Left colon (tissue), 2 donors: ENCODE measurements at regions not wholly inside any gene's neighbourhood (a gene's known extent, or its start where the extent isn't known, plus 50 kb on each side); places are given as distances from the start of the nearest gene placed in this dataset.
"Not testable (repeated sequence)": the region's sequence is repeated elsewhere in the genome, so short reads cannot be mapped to it uniquely, and the experiment has no call there.

Experiments
- ATAC-seq: fragments of 200-7000 bp; cut with Tn5 transposase; one replicate; pipeline ENCODE4 v1.9.1; 2020; ENCODE audit warnings: mild to moderate bottlenecking, moderate library complexity
- DNase-seq, 2 donors: peaks; one replicate each; pipeline ENCODE4 v3.0.0-alpha.2; 2020
- intact Hi-C, 2 donors: fragments of 100-400 bp; cut with DNase I in 1 of 2; cut with micrococcal nuclease in 1 of 2; formaldehyde crosslinking; loops; one replicate each; pipeline versions ENCODE4 v1.11.2 to v1.14.0; 2022; cut with DNase I, micrococcal nuclease
- donor health status: DM: no; HTN: no; CAD: no.
- donor health status: DM: yes; HTN: yes; CAD: no.

DNA sequence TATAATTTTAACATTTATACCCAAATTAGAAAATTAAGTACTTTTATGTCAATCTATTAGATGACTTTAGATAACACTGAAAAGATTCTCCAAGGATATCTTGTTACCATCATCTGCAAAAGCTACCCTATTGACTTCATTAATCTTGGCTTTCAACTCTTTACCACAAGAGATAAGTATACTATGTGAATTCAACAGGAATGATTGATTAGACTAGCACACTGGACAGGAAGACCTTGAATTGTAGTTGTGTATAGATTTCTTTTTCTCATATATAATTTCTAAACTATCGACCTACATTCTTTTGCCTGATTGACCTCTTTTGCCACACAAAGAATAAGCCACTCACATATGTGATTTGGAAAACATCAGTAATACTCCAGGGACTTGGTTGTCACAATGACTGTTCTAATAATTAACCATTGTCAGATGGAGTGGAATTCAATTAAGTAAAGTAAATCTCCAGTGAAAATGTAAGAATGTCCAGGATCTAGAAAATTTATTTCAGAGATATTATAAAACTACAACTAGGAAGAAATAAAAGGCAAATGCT, 1132.0 kb downstream of the SORCS1 start:
- intact Hi-C loops: no loop called here
- no peak for ATAC-seq
- DNase-seq: no peak

DNA sequence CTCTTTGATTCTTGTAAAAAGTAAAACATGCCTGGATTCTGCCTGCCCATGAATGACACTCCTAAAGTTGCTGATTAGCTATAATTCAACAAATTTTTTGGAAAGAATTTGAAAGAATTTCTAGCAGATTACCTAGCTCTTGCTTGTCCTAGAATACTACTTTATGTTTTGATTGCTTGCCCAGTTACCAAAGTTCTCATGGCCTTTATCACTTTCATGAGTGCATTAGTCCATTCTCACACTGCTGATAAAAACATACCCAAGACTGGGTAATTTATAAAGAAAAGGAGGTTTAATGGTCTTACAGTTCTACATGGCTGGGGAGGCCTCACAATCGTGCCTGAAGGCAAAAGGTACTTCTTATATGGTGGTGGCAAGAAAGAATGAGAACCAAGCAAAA, 1137.3 kb downstream of the SORCS1 start:
- ATAC-seq: no peak
- no peak for DNase-seq
- intact Hi-C loops: no loop called here

DNA sequence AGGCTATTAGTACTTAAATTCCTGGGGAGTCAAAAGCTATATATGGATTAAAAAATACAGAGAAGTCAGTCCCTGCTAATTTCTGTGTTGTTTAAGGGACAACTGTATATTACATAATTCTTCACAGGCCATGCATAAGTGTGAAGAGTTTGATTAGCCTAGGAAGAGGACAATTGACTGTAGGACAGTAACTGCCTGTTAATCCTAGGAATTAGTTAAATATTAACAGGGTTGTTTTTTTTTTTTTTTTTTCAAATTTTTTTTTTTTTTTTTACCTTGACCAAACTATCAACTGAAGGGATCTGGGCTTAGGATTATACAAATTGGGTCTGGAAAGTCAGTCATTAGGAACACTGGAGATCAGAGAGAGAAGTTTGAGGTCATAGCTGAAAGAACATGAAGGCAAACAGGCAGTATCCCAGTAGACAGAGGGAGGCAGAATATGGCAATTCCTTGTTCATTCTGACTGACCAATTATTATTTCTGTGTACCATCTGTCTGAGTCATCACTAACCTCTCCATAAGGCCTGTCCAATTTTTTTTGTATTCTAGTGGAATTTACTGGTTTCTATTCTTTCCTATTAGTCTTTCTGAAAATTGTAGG, 1139.2 kb downstream of the SORCS1 start:
- intact Hi-C loops: no loop called here
- DNase-seq (no peak), ATAC-seq (no peak)

DNA sequence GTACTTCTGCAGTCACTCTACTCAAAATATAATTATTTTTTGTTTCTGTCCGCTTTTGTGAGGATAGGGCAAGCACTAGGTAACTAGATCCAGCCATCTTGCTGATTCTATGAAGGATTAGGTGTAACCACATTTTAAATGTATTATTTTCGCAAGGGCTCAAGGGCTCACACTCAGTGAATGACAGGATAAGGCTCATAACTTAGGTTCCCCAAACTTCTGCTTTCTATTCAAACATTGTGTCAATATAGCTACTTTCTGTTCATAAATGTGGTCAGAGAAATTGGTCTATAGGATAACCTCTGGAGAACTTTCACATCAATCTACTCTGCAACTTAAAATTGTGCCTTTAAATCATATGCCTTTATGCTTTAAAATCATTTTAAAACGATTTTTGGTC, 1141.2 kb downstream of the SORCS1 start:
- intact Hi-C loops: no loop called here
- DNase-seq (no peak), ATAC-seq (no peak)

DNA sequence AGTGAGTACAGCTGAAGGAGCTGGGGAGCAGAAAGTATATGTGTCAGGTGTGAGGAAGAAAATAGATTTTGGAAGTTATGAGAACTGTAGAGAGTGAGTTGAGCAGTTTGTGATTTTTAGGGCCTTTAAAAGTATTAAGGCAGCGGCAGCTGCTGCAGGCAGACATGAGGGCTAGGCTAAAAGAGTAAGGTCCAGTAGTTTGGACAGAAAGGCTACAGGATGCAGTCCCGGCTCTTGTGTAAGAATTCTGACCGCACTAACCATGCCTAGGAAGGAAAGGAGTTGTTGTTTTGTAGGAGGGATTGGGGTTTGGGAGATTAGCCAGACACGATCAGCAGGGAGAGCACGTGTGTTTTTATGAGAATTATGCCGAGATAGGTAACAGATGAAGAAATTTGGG, 1144.9 kb downstream of the SORCS1 start:
- ATAC-seq, DNase-seq, intact Hi-C loops: not testable (repeated sequence)

DNA sequence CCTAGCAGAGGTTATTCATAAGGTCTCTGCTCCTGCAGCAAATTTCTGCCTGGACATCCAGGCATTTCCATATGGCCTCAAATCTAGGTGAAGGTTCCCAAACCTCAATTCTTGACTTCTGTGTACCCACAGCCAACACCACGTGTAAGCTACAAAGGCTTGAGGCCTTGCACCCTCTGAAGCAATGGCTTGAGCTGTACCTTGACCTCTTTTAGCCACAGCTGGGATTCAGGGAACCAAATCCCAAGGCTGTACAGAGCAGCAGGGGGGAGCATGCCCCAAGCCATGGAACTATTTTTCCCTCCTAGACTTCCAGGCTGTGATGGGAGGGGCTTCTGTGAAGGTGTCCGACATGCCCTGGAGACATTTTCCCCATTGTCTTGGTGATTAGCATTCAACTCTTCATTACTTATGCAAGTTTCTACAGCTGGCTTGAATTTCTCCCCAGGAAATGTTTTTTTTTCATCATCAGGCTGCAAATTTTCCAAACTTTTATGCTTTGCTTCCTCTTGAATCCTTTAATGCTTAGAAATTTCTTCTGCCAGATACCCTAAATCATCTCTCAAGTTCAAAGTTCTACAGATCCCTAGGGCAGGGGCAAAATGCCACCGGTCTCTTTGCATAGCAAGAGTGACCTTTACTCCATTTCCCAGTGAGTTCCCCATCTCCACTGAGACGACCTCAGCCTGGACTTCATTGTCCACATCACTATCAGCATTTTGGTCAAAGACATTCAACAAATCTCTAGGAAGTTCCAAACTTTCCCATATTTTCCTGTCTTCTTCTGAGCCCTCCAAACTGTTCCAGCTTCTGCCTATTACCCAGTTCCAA, 1148.9 kb downstream of the SORCS1 start:
- intact Hi-C loops, ATAC-seq: not testable (repeated sequence)

DNA sequence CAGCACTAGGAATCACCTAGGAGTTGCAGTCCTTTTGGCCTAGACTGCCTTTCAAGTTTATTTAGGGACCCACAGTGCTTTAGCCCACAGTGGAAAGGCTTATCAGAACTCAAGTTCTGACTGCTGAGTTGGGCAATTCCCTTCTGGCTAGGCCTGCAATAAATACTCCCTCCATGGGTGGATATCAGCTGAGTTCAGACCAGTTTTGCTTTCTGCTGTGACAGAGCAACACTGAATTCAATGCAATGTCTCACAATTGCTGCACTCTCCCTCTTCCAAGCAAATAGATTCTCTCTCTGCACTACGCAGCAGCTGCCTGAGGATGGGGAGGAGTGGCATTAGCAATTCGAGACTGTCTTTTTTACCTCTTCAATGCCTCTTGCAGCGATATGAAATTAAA, 1153.3 kb downstream of the SORCS1 start:
- DNase-seq: no peak
- ATAC-seq: no peak
- intact Hi-C loops: no loop called here

More for the DNA sequence above, 1148.9 kb downstream of the SORCS1 start:
- not testable (repeated sequence) for DNase-seq

DNA sequence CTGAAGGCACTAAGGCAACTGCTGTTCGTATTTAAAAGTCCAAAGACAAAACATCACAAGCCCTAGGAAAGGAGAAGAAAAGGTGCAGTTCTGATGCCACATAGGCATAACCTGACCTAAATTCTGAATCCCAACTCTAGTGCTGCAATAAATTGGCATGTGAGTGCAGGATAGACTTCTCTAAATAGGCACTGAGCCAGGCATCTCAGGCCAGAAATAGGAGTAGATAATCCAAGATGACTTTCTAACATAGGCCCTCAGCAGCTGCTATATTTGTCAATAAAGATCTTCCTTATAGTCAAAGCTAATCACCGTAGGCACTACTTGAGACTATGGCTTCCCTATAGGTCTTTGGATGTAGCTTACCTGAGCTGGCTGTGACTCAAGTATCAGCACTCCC, 1163.8 kb downstream of the SORCS1 start:
- ATAC-seq (no peak), DNase-seq (no peak)
- intact Hi-C loops: no loop called here

DNA sequence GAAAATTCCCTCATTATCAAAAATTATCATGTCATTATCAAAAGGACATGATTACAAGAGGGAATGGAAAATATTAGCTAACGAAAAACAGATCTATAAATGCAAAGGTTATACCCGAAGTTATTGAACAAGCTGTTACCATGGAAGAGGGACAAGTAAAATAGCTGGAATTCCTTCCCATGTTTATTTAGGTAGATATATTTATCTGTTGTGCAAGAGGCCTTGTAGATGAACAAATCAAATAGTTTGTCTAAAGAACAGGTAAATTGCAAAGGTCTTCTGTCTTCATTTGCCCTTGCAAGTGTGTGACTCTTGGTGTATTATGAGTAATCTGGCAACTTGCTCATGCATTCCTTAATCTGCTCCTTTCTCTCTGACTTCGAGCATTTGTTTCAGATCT, 1170.9 kb downstream of the SORCS1 start:
- ATAC-seq (no peak), DNase-seq (no peak)
- intact Hi-C loops: no loop called here

DNA sequence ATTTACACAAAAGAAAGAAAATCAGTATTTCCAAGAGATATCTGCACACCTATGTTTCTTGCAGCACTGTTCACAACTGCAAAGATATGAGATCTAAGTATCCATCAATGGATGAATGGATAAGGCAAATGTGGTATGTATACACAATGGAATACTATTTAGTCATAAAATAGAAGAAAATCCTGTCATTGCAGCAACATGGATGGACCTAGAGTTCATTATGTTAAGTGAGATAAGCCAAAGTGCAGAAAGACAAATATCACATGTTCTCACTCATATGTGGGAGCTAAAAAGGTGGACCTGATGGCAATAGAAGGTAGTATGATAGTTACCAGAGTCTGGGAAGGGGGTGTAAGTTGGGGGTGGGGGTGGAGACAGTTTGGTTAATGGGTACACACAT, 1171.6 kb downstream of the SORCS1 start:
- ATAC-seq (no peak), DNase-seq (no peak)
- intact Hi-C loops: no loop called here

DNA sequence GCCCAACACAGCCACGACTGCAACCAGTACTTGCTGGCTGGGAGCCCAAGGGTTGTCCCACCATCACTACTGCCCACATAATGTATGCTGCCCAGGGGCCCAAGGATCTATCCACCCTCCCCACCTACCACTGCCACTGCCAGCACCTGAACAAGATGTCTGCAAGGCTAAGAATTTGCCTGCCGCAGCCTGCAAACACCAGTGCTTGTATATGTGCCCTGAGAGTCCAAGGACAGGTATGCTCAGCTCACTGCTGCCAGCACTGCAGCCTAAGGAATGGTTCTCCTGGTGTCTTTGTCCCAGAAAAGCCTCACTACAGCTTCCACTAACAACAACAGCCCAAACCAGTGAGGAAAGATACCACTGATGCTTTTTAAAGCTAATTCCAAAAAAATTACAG, 1174.0 kb downstream of the SORCS1 start:
- intact Hi-C loops: no loop called here
- DNase-seq (no peak), ATAC-seq (no peak)

DNA sequence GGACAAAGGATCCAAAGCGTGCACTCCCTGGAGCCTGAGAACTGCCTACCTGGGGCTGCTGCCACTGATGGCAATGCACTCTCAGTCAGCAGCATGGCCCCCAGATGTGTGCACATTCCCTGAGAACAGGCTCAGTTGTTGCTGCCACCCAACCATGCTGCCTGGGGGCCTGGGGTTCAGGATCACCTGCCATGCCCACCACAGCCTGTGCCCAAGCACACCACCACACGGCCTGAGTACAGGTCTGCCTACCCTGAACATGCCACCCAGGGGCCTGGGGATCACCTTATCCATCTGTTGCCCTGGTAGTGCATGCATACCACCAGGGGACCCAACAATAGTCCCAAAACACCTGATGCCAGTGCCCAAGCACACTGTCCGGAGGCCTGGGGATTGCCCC, 1174.5 kb downstream of the SORCS1 start:
- intact Hi-C loops: no loop called here
- DNase-seq (no peak), ATAC-seq (no peak)

DNA sequence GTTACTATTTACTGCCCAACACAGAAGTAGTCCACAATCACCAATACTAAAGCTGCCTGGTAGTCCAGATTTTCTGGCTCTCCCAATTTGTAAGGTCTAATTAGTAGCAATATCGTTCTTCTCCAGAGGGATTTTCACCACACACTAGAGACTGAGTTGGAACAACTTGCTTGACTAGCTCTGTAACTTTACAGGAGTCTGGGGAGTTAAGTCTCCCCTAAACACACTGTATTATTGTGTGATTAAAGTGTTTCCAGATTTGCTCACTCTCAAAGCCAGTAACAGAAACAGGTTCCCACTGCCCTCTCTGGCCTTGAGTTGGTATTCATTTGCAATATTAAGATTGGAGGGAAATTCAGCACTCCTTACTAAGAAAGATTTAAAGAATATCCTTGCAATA, 1175.7 kb downstream of the SORCS1 start:
- no peak for DNase-seq
- no peak for ATAC-seq
- intact Hi-C loops: no loop called here

DNA sequence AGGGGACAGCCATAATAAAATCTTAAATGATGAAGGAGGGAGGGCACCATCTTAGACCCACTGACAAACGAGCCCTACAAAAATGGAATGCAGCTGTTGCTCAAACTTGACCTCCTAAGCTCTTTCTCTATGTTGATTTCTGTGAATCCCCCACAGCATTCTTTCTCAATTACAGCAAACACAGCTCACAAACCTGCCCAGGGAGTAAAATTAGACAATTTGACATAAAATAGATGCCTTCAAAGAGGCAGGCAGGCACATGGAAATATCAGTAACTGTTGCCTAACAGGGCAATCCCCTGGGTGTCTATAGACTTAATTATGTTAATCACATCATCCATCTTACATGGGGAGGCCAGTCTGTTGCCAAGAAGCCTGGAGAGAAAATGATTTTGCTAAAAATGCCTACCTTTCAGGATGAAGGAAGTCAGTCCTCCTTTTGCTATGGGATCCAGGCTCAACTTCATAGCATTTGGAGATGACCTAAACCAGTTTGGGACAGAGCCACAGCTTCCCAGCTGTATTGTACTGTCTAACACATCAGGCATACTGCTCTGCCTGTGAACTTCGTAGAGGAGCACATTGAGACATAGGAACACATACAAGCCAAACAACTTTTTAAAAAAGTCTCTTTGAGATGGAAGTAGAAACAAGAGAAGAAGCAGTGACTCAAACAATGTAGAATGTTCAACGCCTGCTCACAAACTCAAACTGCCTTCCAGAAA, 1177.4 kb downstream of the SORCS1 start:
- no peak for ATAC-seq
- intact Hi-C loops: no loop called here
- DNase-seq: no peak

DNA sequence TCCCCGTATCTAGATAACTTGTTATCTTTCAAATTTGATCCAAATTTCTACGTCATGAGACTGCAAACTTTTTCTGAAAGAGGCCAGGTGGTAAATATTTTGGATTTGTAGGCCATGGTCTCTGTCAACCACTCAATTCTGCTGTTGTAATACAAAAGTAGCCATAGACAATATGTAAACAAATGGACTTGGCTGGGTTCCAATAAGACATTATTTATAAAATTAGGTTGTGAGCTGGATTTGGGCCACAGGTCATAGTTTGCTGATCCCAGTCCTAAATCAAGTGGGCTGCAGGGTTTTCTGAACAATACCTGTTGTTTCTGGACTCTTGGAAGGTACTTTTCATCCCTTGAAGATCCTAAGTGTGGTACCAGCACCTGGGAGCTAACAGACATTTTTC, 1178.0 kb downstream of the SORCS1 start:
- ATAC-seq: no peak
- intact Hi-C loops: no loop called here
- no peak for DNase-seq

DNA sequence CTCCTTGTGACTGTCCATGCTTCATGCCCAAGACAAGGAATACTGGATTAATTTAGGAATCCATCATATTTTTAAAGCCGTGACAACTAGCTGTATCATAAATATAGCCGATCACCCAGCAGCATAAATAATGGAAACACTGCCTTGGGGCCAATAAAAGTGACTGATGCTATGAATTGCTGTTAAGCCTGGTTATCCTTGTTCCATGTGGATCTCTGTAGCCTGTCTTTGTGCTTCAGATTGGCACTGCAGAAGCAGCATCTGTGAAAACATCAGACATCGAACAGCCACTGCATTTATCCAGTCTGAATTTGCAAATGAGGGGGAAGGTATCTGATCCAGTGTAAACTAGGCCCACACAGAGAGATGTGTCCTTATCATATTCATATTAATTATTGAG, 1181.8 kb downstream of the SORCS1 start:
- intact Hi-C loops: no loop called here
- ATAC-seq (no peak), DNase-seq (no peak)

DNA sequence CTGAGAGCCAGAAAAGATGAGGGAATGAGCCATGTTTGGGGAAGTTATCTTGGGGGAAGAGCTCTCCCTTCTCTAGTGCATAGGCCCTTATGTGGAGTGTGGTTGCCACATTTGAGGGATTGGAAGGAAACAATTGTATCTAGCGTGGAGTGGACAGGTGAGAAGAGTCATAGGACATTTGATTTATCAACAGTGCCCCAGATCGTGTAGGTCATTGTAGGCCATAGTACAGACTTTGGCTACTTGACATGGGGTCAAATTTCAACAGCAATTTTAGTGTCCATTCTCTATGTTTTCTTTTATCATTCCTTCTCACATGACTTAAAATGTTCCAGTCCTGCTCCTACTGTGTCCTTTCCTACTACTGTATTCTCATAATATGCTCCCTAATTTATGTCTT, 1182.8 kb downstream of the SORCS1 start:
- intact Hi-C loops: no loop called here
- ATAC-seq (no peak), DNase-seq (no peak)

DNA sequence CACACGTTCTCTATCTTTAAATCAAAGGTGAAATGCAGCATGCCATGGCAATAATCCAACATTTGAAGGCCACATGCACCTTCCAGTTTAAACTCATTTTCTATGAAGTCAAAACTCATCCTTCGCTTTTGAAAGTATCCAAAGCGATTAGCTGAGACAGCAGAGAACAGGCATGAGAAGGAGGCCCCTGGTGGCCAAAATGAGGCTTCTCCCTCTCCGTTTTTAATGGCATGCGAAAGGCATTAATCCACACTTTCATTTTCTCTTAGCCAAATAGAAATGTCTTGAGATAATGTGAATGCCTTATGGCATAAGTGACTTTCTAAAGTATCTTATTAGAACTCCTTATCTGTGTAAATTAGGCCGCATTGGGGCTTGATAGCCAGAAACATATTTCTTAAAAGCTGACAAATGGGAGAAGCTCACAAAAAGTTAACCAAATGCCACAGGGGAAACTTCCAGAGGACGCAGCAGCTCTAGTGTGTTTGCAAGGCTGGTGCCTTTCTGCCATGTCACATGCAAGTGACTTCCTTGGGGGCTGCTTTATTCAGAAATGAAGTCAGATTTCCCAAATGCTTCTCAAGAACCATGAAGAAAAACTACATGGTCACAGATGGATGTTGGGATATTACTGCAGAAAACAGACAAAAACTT, 1189.6 kb downstream of the SORCS1 start:
- intact Hi-C loops: no loop called here
- DNase-seq: no peak
- no peak for ATAC-seq

DNA sequence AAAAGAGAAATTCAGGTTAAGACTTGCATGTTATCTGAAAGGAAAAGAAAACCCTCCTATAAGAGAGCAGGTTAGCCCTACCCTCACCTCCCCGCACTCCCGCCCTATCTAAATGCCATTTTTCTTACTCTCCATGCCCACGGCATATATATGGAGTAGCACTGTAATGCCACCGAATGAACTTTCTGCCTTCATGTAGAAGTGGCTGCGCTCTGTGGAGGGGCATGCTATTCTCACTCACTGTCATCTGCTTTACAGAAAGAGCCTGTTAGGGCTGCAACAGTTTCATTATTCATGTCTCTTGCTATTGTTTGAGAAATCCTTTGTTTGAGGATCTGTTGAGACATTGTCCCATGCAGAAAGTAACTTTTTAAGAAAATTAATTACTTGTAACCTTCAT, 1190.6 kb downstream of the SORCS1 start:
- no peak for ATAC-seq
- intact Hi-C loops: no loop called here
- no peak for DNase-seq
